IPS-11a (cell line): ENCODE measurements at regions not wholly inside any gene's neighbourhood (a gene's known extent, or its start where the extent isn't known, plus 50 kb on each side); places are given as distances from the start of the nearest gene placed in this dataset.

Experiments used
- H3K4me3 ChIP-seq: one replicate; pipeline ENCODE4 v1.5.1; 2013; ENCODE audit warnings: low read depth, low read length, control low read depth

DNA sequence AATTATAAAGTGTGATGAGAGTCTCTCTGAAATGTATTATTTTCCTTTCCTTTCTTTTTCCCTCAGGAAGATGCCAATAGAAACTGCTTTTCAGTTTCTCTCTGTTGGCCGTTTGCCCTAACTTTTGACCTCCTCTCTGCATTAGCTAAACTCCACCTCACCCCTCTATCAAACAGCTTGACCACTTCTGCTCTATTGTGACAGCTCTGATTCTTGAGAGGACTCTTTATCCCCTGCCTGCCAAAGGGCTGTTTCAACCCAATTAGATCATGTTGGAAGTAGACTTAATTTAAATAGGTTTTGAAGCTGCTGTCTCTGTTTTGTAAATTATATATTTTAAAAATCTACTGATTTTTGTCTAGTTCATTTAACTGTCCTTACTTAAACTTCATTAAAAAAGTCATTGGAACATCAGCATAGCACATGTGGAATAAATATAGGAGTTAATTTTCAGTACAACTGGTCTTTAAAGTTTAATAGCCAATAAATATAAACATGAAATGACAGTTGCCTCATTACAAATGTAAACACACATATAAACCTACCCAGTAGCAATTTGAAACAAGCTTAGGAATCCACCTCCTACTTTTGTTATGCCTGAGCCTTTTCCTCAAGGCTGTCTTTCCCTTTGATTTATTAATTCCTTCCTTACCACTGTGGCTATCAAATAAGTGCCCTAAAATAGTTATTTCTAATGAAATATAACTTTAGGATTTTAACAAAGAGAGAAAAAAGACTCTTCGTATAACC lies 152.0 kb downstream of the CHRM3 start:
- no peak overlapping the region for H3K4me3 ChIP-seq

DNA sequence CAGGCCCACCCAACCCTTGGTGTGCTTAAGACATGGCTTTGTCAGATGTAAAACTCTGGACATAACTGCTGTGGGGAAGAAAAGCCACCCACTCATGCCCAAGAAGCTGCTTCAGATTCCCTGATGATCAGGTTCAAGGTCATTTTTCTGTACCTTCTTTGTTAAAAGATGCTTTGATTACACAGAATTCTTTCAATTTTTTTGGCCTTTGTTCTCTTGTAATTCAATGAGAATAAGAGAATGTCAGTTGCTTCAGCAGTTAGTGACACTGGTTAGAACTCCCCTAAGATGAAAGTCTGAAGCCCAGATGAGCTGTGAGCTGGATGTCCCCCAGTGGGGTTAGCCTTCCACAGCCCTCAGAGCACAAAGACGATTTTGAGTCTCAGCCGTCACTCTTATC lies 152.7 kb downstream of the CHRM3 start:
- H3K4me3 ChIP-seq = no peak overlapping the region

DNA sequence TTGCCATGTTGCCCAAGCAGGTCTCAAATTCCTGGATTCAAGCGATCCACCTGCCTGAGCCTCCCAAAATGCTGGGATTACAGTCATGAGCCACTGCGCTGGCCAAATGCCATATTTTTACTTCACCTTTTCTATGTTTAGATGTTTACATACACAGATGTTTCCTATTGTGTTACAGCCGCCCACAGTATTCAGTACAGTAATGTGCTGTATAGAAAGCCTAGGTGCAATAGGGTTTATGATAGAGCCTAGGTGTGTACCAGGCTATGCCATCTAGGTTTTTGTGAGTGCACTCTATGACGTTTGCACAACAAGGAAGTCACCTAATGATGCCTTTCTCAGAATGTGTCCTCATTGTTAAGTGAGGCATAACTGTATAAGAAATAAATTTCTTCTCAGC lies 153.4 kb downstream of the CHRM3 start:
- H3K4me3 ChIP-seq = no peak overlapping the region

DNA sequence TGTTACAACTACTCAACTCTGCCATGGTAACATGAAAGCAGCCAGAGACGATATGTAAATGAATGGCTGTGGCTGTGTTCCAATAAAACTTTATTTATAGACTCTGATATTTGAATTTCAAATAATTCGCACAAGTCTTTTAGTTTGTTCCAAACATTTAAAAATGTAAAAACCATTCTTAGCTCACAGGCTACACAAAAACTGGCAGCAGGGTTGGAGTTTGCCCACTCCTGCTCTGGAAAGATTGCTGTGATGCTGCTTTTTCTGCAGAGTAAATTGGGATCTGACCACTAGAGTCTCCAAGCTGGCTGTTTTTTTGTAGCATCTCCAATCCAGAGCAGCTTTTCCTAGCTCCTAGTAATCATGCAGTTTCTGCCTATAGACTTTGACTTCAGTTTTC lies 157.5 kb downstream of the CHRM3 start:
- no peak overlapping the region for H3K4me3 ChIP-seq

DNA sequence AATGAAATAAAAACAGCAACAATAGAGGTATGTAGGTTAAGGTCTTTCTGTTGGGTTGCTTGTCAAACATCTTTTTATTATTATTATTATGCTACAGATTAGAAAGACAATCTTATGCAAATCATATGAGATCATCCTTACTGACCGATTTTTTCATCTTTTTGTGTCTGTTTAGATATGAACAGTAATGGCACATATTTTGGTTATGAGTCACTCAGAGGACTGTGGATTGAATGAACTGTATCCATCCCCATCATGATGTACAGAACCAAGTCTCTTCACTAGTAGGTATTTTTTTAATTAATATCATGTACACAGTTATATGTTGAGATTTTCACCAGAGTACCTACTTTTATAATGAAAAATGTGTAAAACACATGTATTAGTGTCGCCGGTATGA lies 159.1 kb downstream of the CHRM3 start:
- no peak overlapping the region for H3K4me3 ChIP-seq

DNA sequence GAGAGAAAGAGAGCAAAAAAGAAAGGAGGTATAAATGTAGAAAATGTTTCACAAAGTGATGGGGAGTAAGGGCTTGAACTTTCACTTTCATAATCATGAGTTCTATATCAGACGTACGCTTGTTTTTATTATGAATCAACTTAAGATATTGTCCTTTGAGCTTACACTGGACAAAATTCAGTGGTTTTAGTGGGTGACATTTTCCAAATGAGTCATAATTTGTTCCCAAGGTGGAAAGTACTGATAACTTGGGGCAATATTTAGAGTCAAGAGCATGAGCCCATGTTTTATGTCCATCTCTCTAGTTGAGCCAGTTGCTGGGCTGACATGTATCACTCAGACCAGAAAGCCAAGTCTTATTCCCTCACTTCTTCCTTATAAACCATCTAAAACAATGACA lies 161.6 kb downstream of the CHRM3 start:
- no peak overlapping the region for H3K4me3 ChIP-seq

DNA sequence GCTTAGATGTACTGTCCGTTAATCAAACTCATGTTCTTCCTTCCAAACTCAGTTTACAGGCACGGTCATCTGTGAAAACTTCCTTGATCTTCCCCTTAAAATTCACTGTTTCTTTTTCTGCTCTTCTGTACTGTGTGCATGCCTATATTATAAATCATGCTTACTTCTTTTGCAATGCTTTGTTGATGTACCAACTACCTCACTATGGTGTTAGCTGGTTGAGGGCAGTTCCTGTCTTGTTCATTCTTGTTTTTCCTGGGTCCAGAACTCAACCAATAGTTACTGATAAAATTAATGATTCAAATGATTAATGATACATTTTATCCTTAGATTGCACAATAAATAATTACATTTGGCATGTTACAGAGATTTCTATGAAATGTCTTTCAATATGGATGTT lies 163.8 kb downstream of the CHRM3 start:
- H3K4me3 ChIP-seq = no peak overlapping the region

DNA sequence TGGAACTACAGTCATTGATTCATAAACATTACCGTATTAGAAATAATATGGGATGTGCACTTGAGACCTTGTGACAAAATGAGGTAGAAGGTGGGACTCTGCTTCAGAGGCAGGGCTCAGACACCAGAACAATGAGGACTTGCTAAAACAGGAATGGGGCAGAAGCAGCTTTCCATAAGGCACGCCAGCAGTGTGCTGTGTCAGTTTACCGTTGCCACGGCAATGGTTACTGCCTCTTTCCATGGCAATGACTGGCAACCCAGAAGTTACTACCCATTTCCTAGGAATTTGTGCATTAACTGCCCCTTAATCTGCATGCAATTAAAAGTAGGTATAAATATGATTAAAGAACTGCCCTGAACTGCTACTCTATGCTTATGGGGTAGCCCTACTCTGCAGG lies 169.0 kb downstream of the CHRM3 start:
- no peak overlapping the region for H3K4me3 ChIP-seq

DNA sequence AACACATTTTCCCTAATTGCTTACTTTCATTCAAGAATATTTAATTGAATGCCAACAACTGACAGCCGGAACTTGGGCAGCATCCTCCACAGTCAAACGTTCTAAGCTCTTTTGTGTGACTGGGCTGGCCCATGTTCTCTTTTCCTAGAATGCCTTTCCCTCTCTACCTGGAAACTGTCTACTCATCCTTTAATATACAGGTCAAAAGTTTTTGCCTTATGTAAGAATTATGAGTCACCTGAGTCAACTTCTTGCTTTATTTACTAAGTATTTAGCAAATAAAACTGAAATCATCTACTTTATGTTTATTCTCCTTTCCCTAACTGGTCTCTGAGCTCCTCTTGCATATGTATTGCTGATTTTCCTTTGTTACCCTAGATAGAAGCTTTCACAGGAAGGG lies 172.2 kb downstream of the CHRM3 start:
- no peak overlapping the region for H3K4me3 ChIP-seq

DNA sequence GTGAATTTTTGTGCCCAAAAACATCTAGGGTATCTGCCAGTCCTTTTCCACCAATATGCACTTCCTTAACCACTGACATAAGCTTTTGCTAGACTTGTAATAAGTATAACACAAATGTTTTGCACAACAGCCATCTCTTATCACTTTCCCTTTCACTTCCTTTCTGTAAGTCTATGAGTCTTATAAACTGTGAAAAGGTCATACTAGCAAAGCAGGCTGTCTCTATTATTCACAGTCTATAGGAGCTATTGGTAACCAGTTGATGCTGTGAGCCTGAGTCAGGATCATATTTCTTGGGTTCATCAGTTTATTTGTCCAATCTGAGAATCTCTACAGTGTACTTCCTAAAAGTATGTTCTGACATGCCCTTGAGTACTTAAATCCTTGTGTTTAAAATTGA lies 172.6 kb downstream of the CHRM3 start:
- no peak overlapping the region for H3K4me3 ChIP-seq

DNA sequence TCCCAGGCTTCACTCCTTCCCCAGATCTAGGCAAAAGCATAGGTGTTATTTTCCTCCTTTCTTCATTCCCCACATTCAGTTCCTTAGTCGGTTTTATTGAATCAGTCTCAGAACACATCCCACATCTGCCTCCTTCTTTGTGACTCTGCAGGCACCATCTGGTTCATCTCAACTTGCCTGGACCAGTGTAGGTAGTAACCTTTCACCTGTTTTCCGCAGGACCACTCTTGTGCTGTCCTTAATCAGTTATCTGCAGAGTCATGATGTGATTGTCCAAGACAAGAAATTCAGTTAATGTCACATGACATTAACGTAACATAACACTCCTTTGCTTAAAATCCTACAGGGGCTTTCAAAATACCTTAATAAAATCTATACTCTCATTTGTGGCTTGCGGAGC lies 174.6 kb downstream of the CHRM3 start:
- no peak overlapping the region for H3K4me3 ChIP-seq

DNA sequence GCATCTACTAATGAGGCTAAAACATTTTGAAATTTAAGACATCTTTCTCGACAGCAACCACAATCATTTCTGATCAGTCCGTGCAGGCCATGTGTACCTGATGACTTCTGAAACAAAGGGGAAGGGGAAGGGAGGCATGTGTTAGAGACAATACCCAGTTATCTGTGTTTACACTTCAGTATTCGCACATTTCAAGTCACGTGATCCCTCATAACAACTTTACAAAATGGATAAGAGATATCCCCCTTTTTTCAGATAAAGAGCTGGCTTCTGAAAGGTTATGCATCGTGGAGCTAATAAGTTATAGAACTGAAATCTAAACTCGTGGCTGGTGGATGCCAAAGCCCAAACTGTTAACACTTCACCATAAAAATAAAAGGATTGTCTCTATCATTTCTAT lies 175.7 kb downstream of the CHRM3 start:
- H3K4me3 ChIP-seq = no peak overlapping the region

DNA sequence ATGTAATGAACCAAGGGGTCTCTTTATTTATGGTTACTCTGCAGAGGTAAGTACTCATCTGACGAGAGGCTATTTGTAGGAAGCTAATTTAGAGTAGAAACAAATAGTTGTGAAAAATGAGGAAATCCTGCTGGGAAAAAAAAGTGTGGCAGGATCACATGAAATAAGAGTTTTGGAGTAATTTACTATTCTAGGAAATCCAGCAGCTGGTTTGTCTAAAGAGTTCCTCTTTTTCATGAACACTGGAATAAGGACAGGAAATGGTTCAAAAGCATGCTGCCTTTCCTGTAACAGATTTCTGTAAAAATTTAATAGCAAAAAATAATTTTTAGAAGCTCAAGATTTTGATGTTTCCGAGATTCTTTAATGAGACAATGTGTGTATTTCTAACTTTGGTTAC lies 177.3 kb downstream of the CHRM3 start:
- H3K4me3 ChIP-seq = no peak overlapping the region

DNA sequence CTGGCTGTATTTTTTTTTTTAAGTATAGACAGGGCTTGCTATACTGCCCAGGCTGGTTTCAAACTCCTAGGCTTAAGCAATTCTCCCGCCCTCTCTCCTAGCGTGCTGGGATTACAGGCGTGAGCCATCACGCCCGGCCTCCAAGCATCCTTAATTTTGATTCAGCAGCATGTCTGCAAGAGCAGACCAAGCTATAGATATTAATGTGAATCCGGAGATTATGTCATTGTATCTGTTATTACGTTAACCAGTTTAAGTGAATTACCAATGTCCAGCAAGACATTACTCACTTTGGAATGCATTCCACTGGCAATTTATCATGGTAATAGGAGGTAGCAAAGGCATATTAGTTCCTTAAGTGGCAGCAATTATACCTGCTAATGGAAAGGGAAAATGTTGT lies 179.7 kb downstream of the CHRM3 start:
- H3K4me3 ChIP-seq = no peak overlapping the region

DNA sequence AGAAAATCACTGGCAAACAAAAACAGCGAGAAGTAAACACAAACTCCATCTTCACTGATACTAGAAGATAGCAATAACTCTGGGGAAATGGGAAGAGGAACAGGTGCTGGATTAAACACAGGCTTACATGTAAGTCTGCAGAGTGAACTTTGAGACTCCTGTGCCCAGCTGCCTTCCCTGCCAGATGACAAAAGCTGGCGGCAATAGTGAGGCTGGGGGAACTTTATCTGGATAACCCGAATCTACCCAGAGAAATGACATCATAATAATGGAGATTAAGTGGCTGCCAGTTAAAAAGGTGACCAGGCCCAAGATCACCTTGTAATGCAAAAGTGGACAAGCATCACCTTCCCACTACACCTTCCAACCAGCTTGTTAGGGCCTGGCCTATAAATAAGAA lies 184.5 kb downstream of the CHRM3 start:
- no peak overlapping the region for H3K4me3 ChIP-seq

DNA sequence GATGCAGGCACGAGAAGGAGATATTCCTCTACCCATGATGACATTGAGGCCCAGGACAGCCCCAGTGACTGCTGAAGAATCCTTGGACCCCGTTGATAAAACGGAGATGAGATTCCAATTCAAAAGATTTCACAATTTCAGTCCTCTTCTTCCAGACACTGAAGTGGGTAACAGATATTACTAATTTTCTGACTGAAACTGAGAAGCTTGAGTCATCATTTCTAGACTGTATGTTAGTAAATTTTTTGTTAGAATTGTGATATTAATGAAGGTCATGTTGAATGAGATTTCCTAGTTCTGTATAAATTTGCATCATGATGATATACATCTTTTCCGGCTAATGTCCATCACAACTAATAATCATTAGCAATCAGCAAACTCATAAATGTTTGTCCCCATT lies 185.8 kb downstream of the CHRM3 start:
- no peak overlapping the region for H3K4me3 ChIP-seq

DNA sequence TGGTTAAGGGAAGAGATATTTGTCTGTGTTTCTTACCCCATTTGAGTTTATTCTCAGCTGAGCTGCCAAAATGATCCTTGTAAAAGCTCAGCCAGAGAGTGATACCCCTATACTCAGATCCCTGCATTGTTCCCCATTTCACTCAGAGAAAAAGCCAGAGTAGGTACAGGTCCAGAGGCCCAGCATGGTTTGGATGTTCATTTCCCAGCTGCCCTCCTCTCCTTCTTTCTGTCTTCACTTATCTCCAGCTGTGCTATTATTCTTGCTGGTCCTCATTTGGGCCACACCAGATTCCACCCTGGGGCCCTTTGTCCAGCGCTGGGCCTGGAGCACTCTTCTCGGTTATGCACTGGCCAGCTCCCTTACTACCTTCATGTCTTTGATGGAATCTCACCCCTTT lies 187.7 kb downstream of the CHRM3 start:
- no peak overlapping the region for H3K4me3 ChIP-seq

DNA sequence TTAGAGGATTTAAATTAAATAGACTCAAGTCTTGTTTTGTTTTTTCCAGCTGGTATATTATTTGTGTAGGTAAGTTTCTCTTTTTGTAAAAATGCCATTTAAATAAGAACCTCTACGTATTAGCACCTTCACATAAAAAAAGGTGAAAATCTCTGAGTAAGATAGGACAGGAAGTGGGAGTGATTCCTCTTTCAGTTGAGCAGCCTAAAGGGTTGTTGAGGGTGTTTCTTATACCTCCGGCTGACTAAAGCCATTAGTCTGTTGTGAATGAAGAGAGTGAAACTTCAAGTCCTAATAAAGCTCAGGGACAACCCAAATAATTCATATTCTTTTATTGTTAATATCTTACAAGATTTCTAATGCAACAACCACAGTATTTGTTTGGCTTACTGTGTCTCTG lies 188.7 kb downstream of the CHRM3 start:
- H3K4me3 ChIP-seq = no peak overlapping the region

DNA sequence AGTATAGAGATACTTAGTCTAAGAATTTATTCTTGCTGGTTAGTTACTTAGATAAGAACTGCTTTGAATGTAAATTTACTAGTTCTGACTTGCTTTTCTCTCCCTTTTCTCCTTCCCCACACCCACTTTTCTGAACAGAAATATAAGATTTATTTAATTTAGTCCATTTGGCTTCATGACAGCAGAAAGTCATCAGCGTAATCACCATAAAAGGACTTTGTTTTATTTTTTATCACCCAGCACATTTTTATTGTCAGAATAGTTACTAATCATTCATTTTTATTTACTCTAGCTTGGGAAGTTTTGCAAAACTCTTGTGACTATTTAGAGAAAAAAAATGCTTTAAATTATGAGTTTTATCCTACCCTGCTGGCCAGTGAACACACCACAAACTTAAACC lies 197.2 kb downstream of the CHRM3 start:
- H3K4me3 ChIP-seq = no peak overlapping the region

DNA sequence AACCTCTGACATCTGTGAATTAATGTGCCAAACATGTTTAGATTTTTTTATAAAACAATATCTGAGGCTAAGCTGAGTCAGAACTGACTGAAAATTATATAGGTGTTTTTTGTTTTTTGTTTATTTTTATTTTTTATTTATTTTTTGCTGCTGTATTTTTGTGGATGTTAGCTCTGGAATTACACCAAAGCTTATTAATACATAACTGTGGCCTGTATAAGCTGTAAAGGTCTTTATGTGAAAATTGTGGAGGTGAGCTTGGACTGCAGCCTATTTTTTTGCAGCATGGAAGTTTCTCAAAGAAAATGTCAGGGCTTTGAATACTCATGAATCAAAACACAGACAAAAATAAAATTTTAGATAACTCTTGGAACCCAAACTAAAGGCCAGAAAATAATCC lies 199.8 kb downstream of the CHRM3 start:
- no peak overlapping the region for H3K4me3 ChIP-seq

DNA sequence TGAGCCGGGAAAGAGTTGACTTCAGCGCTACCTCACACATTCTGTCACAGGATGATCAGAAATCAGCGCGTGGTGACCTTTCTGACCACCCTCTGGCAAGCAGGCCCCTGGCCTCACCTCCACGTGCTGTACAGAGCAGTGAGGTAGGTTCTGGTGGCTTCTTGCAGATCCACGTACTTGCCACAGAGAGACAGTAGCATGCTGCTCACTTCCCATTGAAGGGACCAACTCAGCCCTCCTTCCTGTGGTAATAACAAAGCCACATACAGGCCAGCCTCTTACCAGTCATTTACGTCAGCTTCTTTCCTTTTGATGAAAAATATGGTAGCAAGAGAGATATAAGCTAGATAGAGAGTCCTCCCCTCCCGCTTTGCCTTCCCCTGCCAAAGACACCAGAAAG lies 200.7 kb downstream of the CHRM3 start:
- no peak overlapping the region for H3K4me3 ChIP-seq

DNA sequence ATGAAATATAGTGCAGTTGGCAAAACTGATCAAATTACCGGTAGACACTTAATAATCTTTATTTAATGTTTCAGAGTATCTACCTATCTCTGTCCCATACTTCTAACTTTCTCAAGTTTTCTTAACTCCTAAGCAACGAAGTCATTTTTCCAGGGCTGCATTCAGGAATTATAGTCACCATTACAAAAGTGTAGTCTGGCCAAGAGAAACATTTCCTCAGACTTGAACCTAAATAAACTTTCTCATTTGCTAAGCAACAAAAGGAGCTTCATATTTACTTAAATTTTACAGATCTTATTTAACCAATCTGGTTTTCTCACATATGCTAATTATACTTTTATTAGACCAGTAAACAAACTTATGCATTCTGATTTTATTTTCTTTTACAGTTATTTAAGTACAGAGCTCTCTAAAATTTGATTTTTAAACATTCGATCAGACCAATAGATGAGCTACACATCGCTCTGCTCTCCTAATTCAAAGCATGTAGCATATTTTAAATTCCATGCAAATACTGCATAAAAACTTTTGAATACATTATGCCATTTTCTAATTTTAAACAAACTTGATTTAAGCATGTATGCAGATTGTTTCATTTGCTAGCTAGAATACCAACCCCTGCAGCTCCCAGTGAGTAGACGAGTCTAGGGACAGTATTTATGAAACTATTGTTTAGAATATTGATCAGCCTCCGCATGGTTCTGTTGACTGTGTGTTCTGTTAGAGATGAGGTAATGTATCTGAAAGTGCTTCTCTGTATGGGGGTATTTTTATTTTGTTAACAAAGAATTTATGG lies 201.4 kb downstream of the CHRM3 start:
- H3K4me3 ChIP-seq = no peak overlapping the region

DNA sequence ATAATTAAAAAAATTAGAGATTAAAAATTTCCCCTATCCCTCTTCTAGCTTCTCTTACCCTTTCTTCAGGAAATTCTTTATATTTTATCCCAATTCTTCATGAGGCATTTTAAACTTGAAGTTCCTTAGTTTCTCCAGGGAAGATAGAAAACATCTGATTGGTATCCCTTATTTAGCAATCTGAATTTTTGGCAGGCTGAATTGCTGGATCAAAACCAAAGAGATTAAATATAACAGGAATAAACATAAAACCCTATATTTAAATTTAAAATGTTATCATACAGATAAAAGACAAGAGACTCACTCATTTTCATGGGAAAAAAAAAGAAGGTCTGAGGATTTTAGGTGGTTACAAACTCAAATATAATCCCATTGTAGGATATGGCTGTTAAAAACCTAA lies 204.2 kb downstream of the CHRM3 start:
- H3K4me3 ChIP-seq = no peak overlapping the region
